ENCODE measurements at regions not wholly inside any gene's neighbourhood (a gene's known extent, or its start where the extent isn't known, plus 50 kb on each side); places are given as distances from the start of the nearest gene placed in this dataset.

DNA sequence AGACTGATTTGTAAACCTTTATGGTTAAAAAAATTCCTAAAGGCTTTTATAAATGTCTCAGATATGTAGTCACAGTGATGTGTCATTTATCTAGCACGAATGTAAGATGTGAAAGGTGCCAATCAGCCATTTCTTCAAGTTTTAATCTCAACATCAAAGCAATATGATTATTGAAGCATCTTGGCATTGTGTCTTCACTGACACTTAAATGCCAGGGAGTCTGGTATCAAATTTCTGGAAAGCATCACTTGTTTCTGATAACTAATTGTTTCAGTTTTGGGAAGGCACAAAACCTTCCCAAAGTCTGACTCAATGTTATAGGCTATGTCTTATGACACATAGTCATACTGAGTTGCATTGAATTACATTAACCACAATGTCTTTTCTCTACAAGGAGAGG is 492.0 kb upstream of the CNTNAP2 start:
- ChIA-PET CTCF (no interaction called here), POLR2A (no interaction called here)
- BruUV-seq (replicated peaks), result no TSS peak
- no peak overlapping the region for H3K4me2 ChIP-seq (ENCODE audit: insufficient read depth, low read length)
- no peak overlapping the region for H3K9ac ChIP-seq (replicated peaks; ENCODE audit: extremely low read depth, insufficient read depth, low read length)
- H3K27me3 ChIP-seq (ENCODE audit: control insufficient read depth in 2 of 2, insufficient read depth in 2 of 2, low read length in 2 of 2), result no peaks in the 10 kb centered on the region
- no peak for DNase-seq (ENCODE audit: low read depth, low spot score)
- no peaks in the 10 kb centered on the region for H3K4me1 ChIP-seq (ENCODE audit: control insufficient read depth, extremely low read depth, insufficient read depth, low read length)
- H3K4me3 ChIP-seq (replicated peaks in 1 of 3; ENCODE audit: insufficient read depth in 1 of 3, low read depth in 1 of 3, low read length in 3 of 3), result no peak overlapping the region
- H4K20me1 ChIP-seq (replicated peaks; ENCODE audit: control insufficient read depth, extremely low read depth, insufficient read depth, low read length), result no peaks in the 10 kb centered on the region
- H3K9me1 ChIP-seq (replicated peaks; ENCODE audit: control insufficient read depth, extremely low read depth, insufficient read depth, low read length), result no peaks in the 10 kb centered on the region
- no peaks in the 10 kb centered on the region for H3K36me3 ChIP-seq (ENCODE audit: control insufficient read depth in 2 of 2, extremely low read depth in 1 of 2, insufficient read depth in 2 of 2, low read length in 2 of 2)
- intact Hi-C loops (cut with micrococcal nuclease) (no loop called here), dilution Hi-C loops (cut with MboI; ENCODE audit: extremely low pct_ligation_motif_present, low sequenced_read_pairs) (no loop called here)
- no peak for TF ChIP-seq FOS (IDR thresholded peaks at IDR 0.05; ENCODE audit: borderline replicate concordance, insufficient read depth, low read length)
- no peak for TF ChIP-seq JUN (IDR thresholded peaks at IDR 0.05; ENCODE audit: borderline replicate concordance, insufficient read depth, insufficient read length, low read depth)
- no peak for TF ChIP-seq POLR2A (IDR thresholded peaks at IDR 0.05; ENCODE audit: low read depth, low read length)
- TF ChIP-seq MYC (IDR thresholded peaks at IDR 0.05; ENCODE audit: low read depth, low read length), result no peak
- no peak for TF ChIP-seq POLR2AphosphoS5 (IDR thresholded peaks at IDR 0.05; ENCODE audit: insufficient read depth, low read depth, low read length)
- TF ChIP-seq EZH2 (IDR thresholded peaks at IDR 0.05; ENCODE audit: borderline replicate concordance, low read depth, low read length, severe bottlenecking), result no peak
- TF ChIP-seq, protein P1, sequence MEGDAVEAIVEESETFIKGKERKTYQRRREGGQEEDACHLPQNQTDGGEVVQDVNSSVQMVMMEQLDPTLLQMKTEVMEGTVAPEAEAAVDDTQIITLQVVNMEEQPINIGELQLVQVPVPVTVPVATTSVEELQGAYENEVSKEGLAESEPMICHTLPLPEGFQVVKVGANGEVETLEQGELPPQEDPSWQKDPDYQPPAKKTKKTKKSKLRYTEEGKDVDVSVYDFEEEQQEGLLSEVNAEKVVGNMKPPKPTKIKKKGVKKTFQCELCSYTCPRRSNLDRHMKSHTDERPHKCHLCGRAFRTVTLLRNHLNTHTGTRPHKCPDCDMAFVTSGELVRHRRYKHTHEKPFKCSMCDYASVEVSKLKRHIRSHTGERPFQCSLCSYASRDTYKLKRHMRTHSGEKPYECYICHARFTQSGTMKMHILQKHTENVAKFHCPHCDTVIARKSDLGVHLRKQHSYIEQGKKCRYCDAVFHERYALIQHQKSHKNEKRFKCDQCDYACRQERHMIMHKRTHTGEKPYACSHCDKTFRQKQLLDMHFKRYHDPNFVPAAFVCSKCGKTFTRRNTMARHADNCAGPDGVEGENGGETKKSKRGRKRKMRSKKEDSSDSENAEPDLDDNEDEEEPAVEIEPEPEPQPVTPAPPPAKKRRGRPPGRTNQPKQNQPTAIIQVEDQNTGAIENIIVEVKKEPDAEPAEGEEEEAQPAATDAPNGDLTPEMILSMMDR (IDR thresholded peaks at IDR 0.05; ENCODE audit: extremely low read depth in 1 of 2, insufficient read depth in 1 of 2, low read depth in 1 of 2, low read length in 2 of 2), result no peak
- TF ChIP-seq MAX (IDR thresholded peaks at IDR 0.05; ENCODE audit: insufficient read depth, insufficient read length), result no peak
- TF ChIP-seq GATA2 (IDR thresholded peaks at IDR 0.05; ENCODE audit: insufficient read depth, insufficient read length, low read depth, low read length), result no peak
- H3K9me3 ChIP-seq (replicated peaks; ENCODE audit: control insufficient read depth, insufficient read depth, low read length), result peaks cover 5% of the 10 kb centered on the region
- no peak for FAIRE-seq
- H3K79me2 ChIP-seq (ENCODE audit: control insufficient read depth, insufficient read depth, low read length), result no peaks in the 10 kb centered on the region
- H3K27ac ChIP-seq (ENCODE audit: insufficient read depth, low read depth, low read length), result no peak overlapping the region
- no peak overlapping the region for H2AFZ ChIP-seq (ENCODE audit: low read depth, low read length)

Measured in endothelial cell of umbilical vein (primary cell).